HG03025 (cell line): ENCODE measurements at regions not wholly inside any gene's neighbourhood (a gene's known extent, or its start where the extent isn't known, plus 50 kb on each side); places are given as distances from the start of the nearest gene placed in this dataset.

Source experiments
- ATAC-seq: cut with Tn5 transposase; IDR thresholded peaks from one replicate; pipeline ENCODE4 v1.9.1; 2021; ENCODE audit warnings: mild to moderate bottlenecking, moderate library complexity; ENCODE audit not compliant: unreplicated experiment, low FRiP score

GRCh38 chr2:105597011-105597805 is 147.5 kb upstream of the NCK2 start:
- ATAC-seq, result no peak

DNA sequence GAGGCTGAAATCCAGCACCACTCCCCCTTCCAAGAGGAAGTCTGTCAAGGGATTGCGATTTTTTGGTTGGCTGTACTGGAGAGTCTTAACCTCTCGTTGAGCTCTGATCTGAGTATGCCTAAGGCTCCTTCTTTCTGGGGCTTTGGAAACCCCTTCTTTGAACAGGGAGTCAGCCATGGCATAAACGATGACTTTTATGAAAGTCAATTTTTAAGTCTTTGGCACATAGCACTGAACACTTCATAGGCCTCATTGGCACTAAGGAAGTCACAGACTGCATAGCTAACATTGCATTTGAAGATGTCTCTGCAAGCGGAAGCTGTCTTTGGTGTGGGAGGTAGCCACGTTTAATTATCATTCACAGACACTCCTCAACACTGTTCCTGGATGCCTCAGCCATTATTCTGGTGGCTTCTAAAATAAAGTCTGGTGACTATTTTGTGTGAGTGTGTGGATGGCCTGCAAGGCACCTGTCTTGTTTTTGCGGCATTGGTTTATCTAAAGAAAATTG is 148.2 kb upstream of the NCK2 start:
- no peak for ATAC-seq

DNA sequence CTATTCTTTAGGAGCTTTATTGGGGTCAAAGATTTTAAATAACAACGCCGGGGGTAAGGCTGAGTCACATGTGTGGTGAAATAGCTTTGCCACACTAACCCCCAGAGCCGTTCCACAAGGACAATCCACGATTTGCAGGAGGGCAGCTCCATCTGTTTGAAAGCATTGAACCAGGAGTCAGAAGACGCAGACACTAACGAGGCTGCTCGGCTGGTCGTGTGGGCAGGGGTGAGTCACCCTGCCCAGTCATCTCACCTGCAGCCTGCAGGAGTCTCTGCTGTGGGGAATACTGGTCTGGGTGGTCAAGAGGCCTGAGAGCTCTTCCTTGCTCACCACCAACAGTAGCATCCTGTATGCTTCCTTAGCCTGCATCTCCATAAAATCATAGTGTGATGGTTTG is 149.2 kb upstream of the NCK2 start:
- no peak for ATAC-seq

- ATAC-seq, result no peak
Observed at GRCh38 chr2:105593221-105593967, 151.3 kb upstream of the NCK2 start.

DNA sequence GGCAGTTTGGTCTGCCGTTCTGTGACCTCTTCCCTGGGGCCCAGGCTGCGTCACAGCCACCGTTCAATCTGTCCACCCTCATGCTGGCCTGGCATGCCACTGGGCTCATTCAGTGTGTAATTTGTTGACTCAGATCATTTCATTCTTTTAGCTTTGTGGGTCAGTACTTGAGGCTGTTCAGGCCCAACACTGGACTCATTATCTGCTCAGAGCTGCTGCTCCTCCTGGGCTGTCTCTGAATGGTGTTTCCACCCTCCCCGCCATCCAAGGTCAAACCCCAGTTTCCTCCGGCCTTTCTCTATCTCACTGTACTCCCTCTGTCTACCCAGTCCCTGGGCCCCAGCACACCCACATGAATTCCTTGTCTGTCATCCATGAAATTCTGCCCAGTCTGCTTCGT is 152.4 kb upstream of the NCK2 start:
- no peak for ATAC-seq

GRCh38 chr2:105590780-105591660 is 153.7 kb upstream of the NCK2 start:
- no peak for ATAC-seq

- no peak for ATAC-seq
Observed at GRCh38 chr2:105588581-105588980, 156.1 kb upstream of the NCK2 start.

DNA sequence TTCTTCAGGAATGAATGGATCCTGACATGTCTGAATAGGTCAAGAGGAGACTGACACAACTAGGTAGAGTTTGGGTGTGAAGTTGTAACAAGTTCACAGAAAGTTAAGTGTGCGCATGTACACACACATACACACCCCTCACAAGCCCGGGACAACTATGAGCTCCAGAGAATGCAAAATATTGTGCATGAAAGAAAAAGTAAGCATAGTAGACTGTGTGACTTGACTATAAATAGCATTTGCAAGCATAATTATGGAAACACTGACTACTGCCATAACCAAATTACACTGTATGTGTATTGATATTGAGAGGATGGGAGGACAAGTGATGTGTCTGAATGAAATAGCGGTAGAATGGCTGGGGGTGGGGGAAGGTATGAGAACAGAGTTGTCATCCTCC is 157.1 kb upstream of the NCK2 start:
- ATAC-seq, result no peak

DNA sequence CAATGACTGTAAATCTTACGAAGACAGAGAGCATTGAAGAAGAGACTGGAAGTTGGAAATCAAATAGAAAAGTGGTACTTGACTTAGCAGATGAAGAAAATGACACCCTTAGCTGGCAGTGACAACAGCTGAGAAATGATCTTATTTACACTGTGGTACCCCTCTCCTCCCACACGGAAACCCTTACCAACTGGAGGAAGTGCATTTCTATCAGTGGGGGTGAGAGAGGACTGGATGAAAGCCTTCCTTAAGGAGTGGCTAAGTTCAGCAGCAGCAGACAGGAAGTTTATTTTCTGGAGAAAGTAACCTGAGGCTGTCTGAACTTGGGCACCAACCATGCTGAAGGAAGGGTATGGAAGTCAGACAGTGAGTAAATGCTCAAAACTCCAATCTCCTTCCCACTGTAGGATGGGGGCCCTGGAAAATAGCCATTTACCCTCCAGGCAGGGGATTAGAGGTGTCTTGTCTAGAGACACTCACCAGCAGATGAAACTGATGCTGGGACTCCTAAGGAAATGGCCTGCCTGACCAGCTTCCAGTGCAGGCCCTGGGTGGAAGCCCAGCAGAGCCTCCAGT is 160.2 kb upstream of the NCK2 start:
- no peak for ATAC-seq

DNA sequence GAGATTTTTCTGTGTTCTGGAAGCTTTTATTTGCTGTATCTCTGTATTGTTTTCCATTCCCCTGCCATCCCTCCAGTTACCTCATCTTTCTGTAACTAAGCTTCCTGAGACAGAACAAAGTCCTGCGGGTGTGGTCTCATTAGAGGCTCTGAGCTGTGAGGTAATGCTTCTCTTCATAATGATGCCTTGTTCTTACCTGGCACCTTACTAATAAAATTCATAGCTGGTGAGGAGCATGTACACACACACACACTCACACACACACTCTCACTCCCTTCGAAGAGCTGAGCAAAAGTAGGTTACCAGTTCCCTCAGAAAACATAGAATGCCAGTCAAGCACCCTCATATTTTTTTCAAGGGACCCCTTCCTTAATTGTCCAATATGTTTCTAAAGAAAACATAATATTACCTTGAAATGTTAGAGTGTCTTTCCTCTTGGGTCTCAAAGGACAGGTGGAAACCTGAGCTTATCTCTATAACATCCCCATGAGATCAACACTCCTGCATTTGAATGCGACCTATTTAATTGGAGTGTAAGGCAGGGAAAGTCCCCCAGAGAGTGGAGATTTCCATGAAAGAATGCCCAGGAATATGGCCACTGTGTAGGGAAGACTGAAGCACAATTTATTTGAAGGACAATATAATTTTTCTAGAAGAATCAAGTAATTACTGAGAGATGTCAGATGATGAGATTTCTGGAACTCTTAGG is 161.6 kb upstream of the NCK2 start:
- ATAC-seq, result no peak

DNA sequence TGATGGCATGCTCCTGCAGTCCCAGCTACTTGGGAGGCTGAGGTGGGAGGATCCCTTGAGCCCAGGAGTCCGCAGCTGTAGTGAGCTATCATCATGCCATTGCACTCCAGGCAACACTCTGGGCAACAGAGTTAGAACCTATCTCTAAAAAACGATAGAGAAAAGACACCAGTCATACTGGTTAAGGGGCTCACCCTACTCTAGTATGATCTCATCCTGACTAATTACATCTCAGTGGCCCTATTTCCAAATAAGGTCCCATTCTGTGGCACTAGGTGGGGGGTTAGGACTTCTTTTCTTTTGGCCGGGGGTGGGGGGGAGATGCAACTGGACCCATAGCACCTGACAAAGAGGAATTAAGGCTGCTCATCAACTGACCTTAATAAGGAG is 163.2 kb upstream of the NCK2 start:
- ATAC-seq, result no peak

GRCh38 chr2:105580870-105581554 is 163.7 kb upstream of the NCK2 start:
- no peak for ATAC-seq

DNA sequence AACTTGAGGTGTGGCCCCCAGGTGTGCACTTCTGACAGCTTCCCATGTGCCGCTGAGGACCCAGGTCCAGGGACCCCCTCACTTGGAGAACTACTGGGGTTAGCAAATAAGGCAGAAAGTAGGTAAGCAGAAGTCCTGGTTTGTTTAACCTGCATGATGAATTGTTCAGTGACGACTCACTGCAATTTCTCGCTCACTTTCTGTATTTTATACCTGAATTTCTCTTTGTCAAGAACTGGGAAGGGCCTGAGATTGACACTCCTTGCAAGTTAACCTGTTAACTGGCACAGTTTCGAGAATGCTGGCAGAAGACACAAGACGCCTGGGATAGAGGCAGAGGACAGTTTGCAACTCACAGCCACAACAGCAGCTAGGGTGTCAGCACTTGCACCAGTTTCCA is 164.5 kb upstream of the NCK2 start:
- ATAC-seq, result no peak

DNA sequence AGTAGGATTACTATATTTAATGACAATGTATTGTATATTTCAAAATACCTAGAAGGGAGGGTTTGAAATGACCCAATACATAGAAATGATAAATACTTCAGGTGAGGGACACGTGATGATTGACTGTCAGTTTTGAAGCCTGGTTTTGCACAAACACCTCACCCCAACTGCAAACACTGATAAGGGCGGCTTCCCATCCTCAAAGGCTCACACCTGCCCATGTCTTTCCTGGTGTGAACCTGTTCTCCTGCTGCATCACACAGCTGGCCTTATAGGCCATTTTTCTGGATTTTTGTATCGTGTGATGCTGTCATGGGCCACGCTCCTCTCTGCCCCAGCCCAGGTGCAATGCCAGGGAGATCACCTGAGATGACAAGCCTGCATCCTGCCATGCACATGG is 166.5 kb upstream of the NCK2 start:
- ATAC-seq, result no peak

- ATAC-seq, result no peak
Observed at GRCh38 chr2:105577762-105578161, 166.9 kb upstream of the NCK2 start.

DNA sequence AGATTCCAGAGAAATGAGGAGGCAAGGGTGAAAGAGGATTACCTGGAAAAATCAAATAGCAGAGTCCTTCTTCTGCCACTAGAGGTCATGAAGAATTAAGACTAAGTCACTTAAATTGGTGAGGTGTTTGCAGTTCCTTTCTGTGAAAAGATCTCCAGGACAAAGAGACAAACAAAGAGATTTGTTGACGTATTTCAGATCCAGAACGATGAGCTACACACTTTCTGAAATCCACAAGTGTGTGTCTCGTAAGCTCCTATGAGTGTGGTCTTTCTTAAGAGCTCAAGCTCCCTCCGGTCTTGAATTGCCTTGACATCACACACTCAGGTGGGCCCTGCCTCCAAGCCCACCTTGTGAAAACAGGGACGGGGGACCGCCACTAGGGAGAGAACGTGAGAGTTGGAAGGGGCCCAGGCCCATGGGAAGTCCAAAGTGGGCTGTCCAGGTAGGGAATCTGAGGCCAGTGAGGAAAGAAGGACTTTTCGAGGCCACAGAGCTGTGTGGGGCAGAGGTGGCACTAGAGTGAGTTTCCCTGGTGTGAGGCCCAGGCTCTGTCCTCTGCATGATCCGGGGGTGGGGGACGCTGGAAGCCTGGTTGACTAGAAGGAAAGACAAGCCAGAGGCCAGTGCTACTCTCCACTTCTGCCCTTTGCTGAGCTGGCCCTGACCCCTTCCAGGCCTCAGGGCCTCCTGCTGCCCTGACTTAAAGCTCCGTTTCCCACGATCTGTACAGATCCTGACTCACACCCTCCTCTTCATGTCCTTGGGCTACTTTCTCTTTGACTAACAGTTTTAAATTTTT is 168.1 kb upstream of the NCK2 start:
- ATAC-seq, result no peak

DNA sequence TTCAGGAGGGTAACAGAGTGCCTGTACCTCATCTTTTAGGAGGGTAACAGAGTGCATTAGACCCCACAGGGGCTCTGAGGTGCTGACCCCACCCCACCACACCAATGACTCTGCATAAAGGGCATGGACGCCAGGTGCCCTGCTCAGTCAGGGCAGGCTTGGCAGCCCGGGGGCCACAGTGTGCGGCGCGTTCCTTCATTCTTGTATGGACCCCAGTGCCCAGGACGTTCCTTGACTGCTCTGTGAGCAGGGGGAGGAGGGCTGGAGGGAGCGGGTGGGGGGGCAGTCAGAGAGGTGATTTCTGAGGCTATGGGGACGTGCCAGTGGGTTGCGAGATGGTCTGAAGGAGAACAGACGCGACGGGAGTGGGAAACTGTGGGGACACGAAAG is 168.7 kb upstream of the NCK2 start:
- ATAC-seq, result no peak

DNA sequence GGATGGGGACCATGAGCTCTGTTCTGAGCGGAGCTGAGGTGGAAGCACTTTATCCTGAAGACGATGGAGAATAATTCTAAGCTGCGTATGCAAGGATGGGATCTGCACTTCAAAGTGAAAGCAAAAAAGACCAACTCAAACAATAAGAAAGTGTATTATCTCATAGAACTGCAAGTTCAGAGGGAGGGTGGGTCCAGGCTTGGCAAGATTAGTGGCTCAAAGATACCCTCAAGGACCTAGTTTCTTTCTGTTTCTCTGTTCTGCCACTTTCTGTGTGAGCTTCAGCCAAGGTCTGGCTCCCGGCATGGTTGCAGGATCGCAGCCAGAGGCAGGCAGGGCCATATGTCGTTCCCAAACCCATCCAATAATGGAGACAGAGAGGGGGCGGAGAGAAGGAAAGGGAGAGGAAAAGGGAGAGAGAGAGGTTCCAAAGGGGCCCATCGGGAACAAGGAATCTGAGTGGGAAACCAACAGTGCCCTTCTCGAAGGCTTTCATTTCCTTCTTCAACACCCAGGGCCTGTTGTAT is 169.2 kb upstream of the NCK2 start:
- ATAC-seq, result no peak
